ENCODE measurements at regions not wholly inside any gene's neighbourhood (a gene's known extent, or its start where the extent isn't known, plus 50 kb on each side); places are given as distances from the start of the nearest gene placed in this dataset.

GRCh38 chr4:166222271-166222670, 349.2 kb downstream of the TLL1 start:
- no CpG with 5 or more reads among the region's 1 CpG for WGBS (ENCODE audit: insufficient coverage)
- intact Hi-C loops (cut with micrococcal nuclease) = no loop called here
- Histone ChIP-seq H3K4me2 (replicated peaks; ENCODE audit: low read depth, low read length, poor library complexity, severe bottlenecking) (no peak overlapping the region), H3K4me1 (ENCODE audit: control insufficient read depth in 2 of 2, insufficient read depth in 2 of 2, low read length in 2 of 2) (no peaks in the 10 kb centered on the region), H3K9ac (ENCODE audit: low read length) (no peak overlapping the region), H3K79me2 (ENCODE audit: control insufficient read depth, insufficient read depth, low read length) (no peaks in the 10 kb centered on the region), H3K4me3 (ENCODE audit: control extremely low read depth in 1 of 5, extremely low read depth in 1 of 5, insufficient read depth in 1 of 5, low read depth in 2 of 5, low read length in 4 of 5) (no peak overlapping the region), H2AFZ (ENCODE audit: insufficient read depth, low read depth, low read length, poor library complexity, severe bottlenecking) (no peak overlapping the region), H3K36me3 (replicated peaks in 1 of 2; ENCODE audit: control extremely low read depth in 1 of 2, control insufficient read depth in 1 of 2, extremely low read depth in 1 of 2, insufficient read depth in 2 of 2, low read length in 1 of 2) (no peaks in the 10 kb centered on the region), H3K27me3 (replicated peaks in 1 of 4; ENCODE audit: control extremely low read depth in 1 of 4, control insufficient read depth in 3 of 4, insufficient read depth in 4 of 4, low read length in 3 of 4) (no peaks in the 10 kb centered on the region), H4K20me1 (ENCODE audit: control insufficient read depth, insufficient read depth, low read length, poor library complexity, severe bottlenecking) (no peaks in the 10 kb centered on the region), H3K9me3 (ENCODE audit: control extremely low read depth in 1 of 3, control insufficient read depth in 2 of 3, insufficient read depth in 1 of 3, low read length in 2 of 3) (peaks cover 0 to 6% (median 0%) of the 10 kb centered on the region in 3 donors), H3K27ac (ENCODE audit: low read length in 2 of 2) (no peak overlapping the region)
- Mint-ChIP-seq H3K9me3 (ENCODE audit: insufficient read depth) (no peaks in the 10 kb centered on the region), H3K4me1 (no peaks in the 10 kb centered on the region), H3K27ac (no peak overlapping the region), H3K4me3 (no peak overlapping the region), H3K27me3 (no peaks in the 10 kb centered on the region)
- TF ChIP-seq EZH2 (IDR thresholded peaks at IDR 0.05; ENCODE audit: borderline replicate concordance, insufficient read depth, low read depth, low read length, poor library complexity, severe bottlenecking) (no peak), CTCF (IDR thresholded peaks at IDR 0.05) (no peak)
- CTCF ChIA-PET = no interaction called here
- DNase-seq (no peak), ATAC-seq (ENCODE audit: low read depth) (no peak)
- POLR2A ChIA-PET = no interaction called here

GRCh38 chr4:166228112-166228511, 355.1 kb downstream of the TLL1 start:
- no peak overlapping the region for H2AFZ ChIP-seq (ENCODE audit: insufficient read depth, low read depth, low read length, poor library complexity, severe bottlenecking)
- Mint-ChIP-seq H3K27me3 (no peaks in the 10 kb centered on the region), H3K27ac (no peak overlapping the region), H3K4me3 (no peak overlapping the region), H3K9me3 (ENCODE audit: insufficient read depth) (no peaks in the 10 kb centered on the region), H3K4me1 (no peaks in the 10 kb centered on the region)
- intact Hi-C loops (cut with micrococcal nuclease) = no loop called here
- H3K27ac ChIP-seq (ENCODE audit: low read length in 2 of 2) = no peak overlapping the region
- ATAC-seq (ENCODE audit: low read depth) (no peak), DNase-seq (no peak)
- TF ChIP-seq CTCF (IDR thresholded peaks at IDR 0.05) = no peak
- TF ChIP-seq EZH2 (IDR thresholded peaks at IDR 0.05; ENCODE audit: borderline replicate concordance, insufficient read depth, low read depth, low read length, poor library complexity, severe bottlenecking) = no peak
- H3K36me3 ChIP-seq (replicated peaks in 1 of 2; ENCODE audit: control extremely low read depth in 1 of 2, control insufficient read depth in 1 of 2, extremely low read depth in 1 of 2, insufficient read depth in 2 of 2, low read length in 1 of 2) = no peaks in the 10 kb centered on the region
- POLR2A ChIA-PET = no interaction called here
- no peak overlapping the region for H3K9ac ChIP-seq (ENCODE audit: low read length)
- H3K79me2 ChIP-seq (ENCODE audit: control insufficient read depth, insufficient read depth, low read length) = no peaks in the 10 kb centered on the region
- H4K20me1 ChIP-seq (ENCODE audit: control insufficient read depth, insufficient read depth, low read length, poor library complexity, severe bottlenecking) = no peaks in the 10 kb centered on the region
- no peak overlapping the region for H3K4me3 ChIP-seq (ENCODE audit: control extremely low read depth in 1 of 5, extremely low read depth in 1 of 5, insufficient read depth in 1 of 5, low read depth in 2 of 5, low read length in 4 of 5)
- WGBS (ENCODE audit: insufficient coverage) = 94% methylated on average over 8 of the region's 10 CpGs
- H3K9me3 ChIP-seq (ENCODE audit: control extremely low read depth in 1 of 3, control insufficient read depth in 2 of 3, insufficient read depth in 1 of 3, low read length in 2 of 3) = peaks cover 0 to 12% (median 0%) of the 10 kb centered on the region in 3 donors
- no peaks in the 10 kb centered on the region for H3K4me1 ChIP-seq (ENCODE audit: control insufficient read depth in 2 of 2, insufficient read depth in 2 of 2, low read length in 2 of 2)
- H3K27me3 ChIP-seq (replicated peaks in 1 of 4; ENCODE audit: control extremely low read depth in 1 of 4, control insufficient read depth in 3 of 4, insufficient read depth in 4 of 4, low read length in 3 of 4) = no peaks in the 10 kb centered on the region
- no peak overlapping the region for H3K4me2 ChIP-seq (replicated peaks; ENCODE audit: low read depth, low read length, poor library complexity, severe bottlenecking)
- CTCF ChIA-PET = no interaction called here
